Keratinocyte (primary cell): ENCODE measurements at regions not wholly inside any gene's neighbourhood (a gene's known extent, or its start where the extent isn't known, plus 50 kb on each side); places are given as distances from the start of the nearest gene placed in this dataset.

Experiments
- DNase-seq: peaks from one replicate; pipeline ENCODE4 v3.0.0-alpha.2; 2011; ENCODE audit warnings: low read depth, missing footprints, low spot score
- FAIRE-seq: peaks from 2 replicates; lab custom pipeline; 2011; peaks lifted over from hg19 to GRCh38; lab: Jason Lieb, UNC
- H2AFZ ChIP-seq: 2 replicates; pipeline ENCODE4 v1.6.0; 2012; ENCODE audit warnings: low read length, control low read depth, inconsistent platforms; ENCODE audit not compliant: control insufficient read depth
- H3K27ac ChIP-seq: 2 replicates; pipeline ENCODE4 v1.5.1; 2011; ENCODE audit warnings: low read length; ENCODE audit not compliant: control insufficient read depth, insufficient read depth
- H3K27me3 ChIP-seq: 3 replicates; pipeline ENCODE4 v1.6.0; 2011; ENCODE audit warnings: low read length; ENCODE audit not compliant: control insufficient read depth, insufficient read depth; ENCODE audit errors: extremely low read depth
- H3K36me3 ChIP-seq, 2 experiments: 2 replicates in 1 of 2; 3 replicates in 1 of 2; pipeline ENCODE4 v1.5.1; 2011; ENCODE audit warnings: low read length in 2 of 2, mild to moderate bottlenecking in 1 of 2; ENCODE audit not compliant: control insufficient read depth in 2 of 2, insufficient read depth in 2 of 2; ENCODE audit errors: extremely low read depth in 1 of 2
- H3K4me1 ChIP-seq: 3 replicates; pipeline ENCODE4 v1.5.1; 2011; ENCODE audit warnings: low read length; ENCODE audit not compliant: control insufficient read depth, insufficient read depth; ENCODE audit errors: extremely low read depth
- H3K4me2 ChIP-seq: 3 replicates; pipeline ENCODE4 v1.6.0; 2011; ENCODE audit warnings: low read depth, low read length; ENCODE audit not compliant: control insufficient read depth, insufficient read depth; ENCODE audit errors: extremely low read depth
- H3K4me3 ChIP-seq, 3 experiments: fragments of 200-600 bp in 1 of 3; sonication (generic) in 1 of 3; 2 replicates in 2 of 3; 3 replicates in 1 of 3; pipeline ENCODE4 v1.5.1; 2011 to 2016; ENCODE audit warnings: low read length in 3 of 3, mild to moderate bottlenecking in 3 of 3, control low read depth in 2 of 3, inconsistent platforms in 1 of 3, low read depth in 1 of 3, mixed read lengths in 1 of 3, mixed run types in 1 of 3, moderate library complexity in 1 of 3; ENCODE audit not compliant: control insufficient read depth in 2 of 3, insufficient read depth in 2 of 3; ENCODE audit errors: extremely low read depth in 1 of 3
- H3K79me2 ChIP-seq: 2 replicates; pipeline ENCODE4 v1.6.0; 2012; ENCODE audit warnings: low read length; ENCODE audit not compliant: control insufficient read depth, insufficient read depth
- H3K9ac ChIP-seq: 3 replicates; pipeline ENCODE4 v1.6.0; 2011; ENCODE audit warnings: low read length; ENCODE audit not compliant: control insufficient read depth, insufficient read depth; ENCODE audit errors: extremely low read depth
- H3K9me1 ChIP-seq: 3 replicates; pipeline ENCODE4 v1.6.0; 2011; ENCODE audit warnings: low read length; ENCODE audit not compliant: control insufficient read depth, insufficient read depth; ENCODE audit errors: extremely low read depth
- H3K9me3 ChIP-seq: 2 replicates; pipeline ENCODE4 v1.5.1; 2012; ENCODE audit warnings: low read depth, low read length; ENCODE audit not compliant: control insufficient read depth
- H4K20me1 ChIP-seq: 3 replicates; pipeline ENCODE4 v1.6.0; 2011; ENCODE audit warnings: low read length; ENCODE audit not compliant: control insufficient read depth, insufficient read depth; ENCODE audit errors: extremely low read depth
- CTCF ChIP-seq, 3 experiments: IDR thresholded peaks in 1 of 3; conservative IDR thresholded peaks in 1 of 3; optimal IDR thresholded peaks in 1 of 3; 2 replicates in 2 of 3; 3 replicates in 1 of 3; pipeline versions ENCODE3 to v1.5.1; 2011; ENCODE audit warnings: low read length in 3 of 3, mild to moderate bottlenecking in 3 of 3, moderate library complexity in 2 of 3, control low read depth in 1 of 3, inconsistent platforms in 1 of 3; ENCODE audit not compliant: insufficient read depth in 2 of 3; ENCODE audit errors: extremely low read depth in 1 of 3
- EZH2 ChIP-seq: IDR thresholded peaks from one replicate; pipeline ENCODE4 v1.6.1; 2012; ENCODE audit warnings: inconsistent platforms, mild to moderate bottlenecking, low read length, moderate library complexity
- dilution Hi-C: fragments of 300-500 bp; cut with MboI; formaldehyde crosslinking; loops from one replicate; pipeline ENCODE4 v1.7.0; 2020; ENCODE audit warnings: low sequenced_read_pairs; ENCODE audit not compliant: extremely low pct_ligation_motif_present

DNA sequence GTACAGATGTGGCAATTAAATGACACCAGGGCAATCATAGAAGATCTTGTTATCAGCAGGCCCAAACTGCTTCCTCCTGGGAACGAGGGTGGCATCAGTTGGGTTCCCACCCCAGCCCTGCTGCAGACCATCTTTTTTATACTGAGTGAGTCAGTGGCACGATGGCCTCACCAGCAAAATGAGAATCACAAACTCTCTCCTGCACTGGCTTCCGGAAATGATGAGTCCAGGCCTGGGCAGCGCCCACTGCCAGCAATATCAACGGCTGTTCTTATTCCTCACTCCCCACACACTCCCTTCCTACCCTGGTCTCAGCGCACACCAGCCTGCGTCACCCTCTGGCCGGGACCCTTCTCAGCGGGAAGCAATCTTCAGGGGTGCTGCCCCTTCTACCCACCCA is 340.3 kb downstream of the FOXL1 start:
- TF ChIP-seq EZH2 (no peak), CTCF (optimal IDR thresholded peaks at IDR 0.05 in 1 of 3, IDR thresholded peaks at IDR 0.05 in 1 of 3, conservative IDR thresholded peaks at IDR 0.05 in 1 of 3; ENCODE audit: extremely low read depth in 1 of 3, insufficient read depth in 2 of 3, low read length in 3 of 3) (no peak)
- Histone ChIP-seq H4K20me1 (no peaks in the 10 kb centered on the region), H3K36me3 (no peaks in the 10 kb centered on the region), H3K27ac (no peak overlapping the region), H3K9ac (no peak overlapping the region), H3K4me1 (no peaks in the 10 kb centered on the region), H2AFZ (no peak overlapping the region), H3K9me3 (no peaks in the 10 kb centered on the region), H3K79me2 (no peaks in the 10 kb centered on the region), H3K4me2 (no peak overlapping the region), H3K27me3 (no peaks in the 10 kb centered on the region), H3K9me1 (no peaks in the 10 kb centered on the region), H3K4me3 (no peak overlapping the region)
- no peak for DNase-seq
- dilution Hi-C loops: no loop called here
- no peak for FAIRE-seq

- no peaks in the 10 kb centered on the region for H3K27me3 ChIP-seq
- H4K20me1 ChIP-seq: no peaks in the 10 kb centered on the region
- no peaks in the 10 kb centered on the region for H3K9me1 ChIP-seq
- H3K4me3 ChIP-seq: no peak overlapping the region
- H2AFZ ChIP-seq: no peak overlapping the region
- no peaks in the 10 kb centered on the region for H3K36me3 ChIP-seq
- H3K79me2 ChIP-seq: no peaks in the 10 kb centered on the region
- dilution Hi-C loops: no loop called here
- no peaks in the 10 kb centered on the region for H3K4me1 ChIP-seq
- DNase-seq (no peak), FAIRE-seq (no peak)
- TF ChIP-seq EZH2 (no peak), CTCF (optimal IDR thresholded peaks at IDR 0.05 in 1 of 3, IDR thresholded peaks at IDR 0.05 in 1 of 3, conservative IDR thresholded peaks at IDR 0.05 in 1 of 3; ENCODE audit: extremely low read depth in 1 of 3, insufficient read depth in 2 of 3, low read length in 3 of 3) (no peak)
- H3K4me2 ChIP-seq: no peak overlapping the region
- H3K9me3 ChIP-seq: no peaks in the 10 kb centered on the region
- no peak overlapping the region for H3K27ac ChIP-seq
- no peak overlapping the region for H3K9ac ChIP-seq
Measured at GRCh38 chr16:86919078-86919477, 340.7 kb downstream of the FOXL1 start.
